Femur (tissue), 1 donor: ENCODE measurements at regions not wholly inside any gene's neighbourhood (a gene's known extent, or its start where the extent isn't known, plus 50 kb on each side); places are given as distances from the start of the nearest gene placed in this dataset.
"Not testable (repeated sequence)": the region's sequence is repeated elsewhere in the genome, so short reads cannot be mapped to it uniquely, and the experiment has no call there.

Experiments used
- DNase-seq: peaks from one replicate; pipeline ENCODE4 v3.0.0-alpha.2; 2017

GRCh38 chr11:134976551-134976950 is 564.5 kb upstream of the B3GAT1 start:
- peak; percentile 43 for DNase-seq

- DNase-seq = no peak
Measured at GRCh38 chr11:134975866-134976376, 563.9 kb upstream of the B3GAT1 start.

GRCh38 chr11:134973801-134974200 is 561.8 kb upstream of the B3GAT1 start:
- DNase-seq = no peak

- no peak for DNase-seq
Measured at GRCh38 chr11:134971381-134971780, 559.3 kb upstream of the B3GAT1 start.

GRCh38 chr11:134967746-134968145 is 555.7 kb upstream of the B3GAT1 start:
- no peak for DNase-seq

- not testable (repeated sequence) for DNase-seq
Measured at GRCh38 chr11:134961386-134961785, 549.3 kb upstream of the B3GAT1 start.

- DNase-seq = no peak
Measured at GRCh38 chr11:134958870-134959269, 546.8 kb upstream of the B3GAT1 start.

- DNase-seq = no peak
Measured at GRCh38 chr11:134958336-134958640, 546.2 kb upstream of the B3GAT1 start.

- DNase-seq = peak; percentile 27
Measured at GRCh38 chr11:134957540-134958335, 545.7 kb upstream of the B3GAT1 start.

- DNase-seq = no peak
Measured at GRCh38 chr11:134956450-134957210, 544.6 kb upstream of the B3GAT1 start.

- not testable (repeated sequence) for DNase-seq
Measured at GRCh38 chr11:134955970-134956369, 543.9 kb upstream of the B3GAT1 start.

- DNase-seq = no peak
Measured at GRCh38 chr11:134955281-134955680, 543.2 kb upstream of the B3GAT1 start.

- not testable (repeated sequence) for DNase-seq
Measured at GRCh38 chr11:134954456-134954855, 542.4 kb upstream of the B3GAT1 start.

- DNase-seq = not testable (repeated sequence)
Measured at GRCh38 chr11:134953417-134953970, 541.5 kb upstream of the B3GAT1 start.

- peak; percentile 53 for DNase-seq
Measured at GRCh38 chr11:134951305-134951700, 539.3 kb upstream of the B3GAT1 start.

GRCh38 chr11:134950692-134951304 is 538.8 kb upstream of the B3GAT1 start:
- no peak for DNase-seq

- DNase-seq = peak; percentile 26
Measured at GRCh38 chr11:134949121-134950090, 537.4 kb upstream of the B3GAT1 start.

GRCh38 chr11:134947556-134947955 is 535.5 kb upstream of the B3GAT1 start:
- no peak for DNase-seq

GRCh38 chr11:134945993-134946392 is 534.0 kb upstream of the B3GAT1 start:
- DNase-seq = no peak

- no peak for DNase-seq
Measured at GRCh38 chr11:134944986-134945385, 532.9 kb upstream of the B3GAT1 start.

GRCh38 chr11:134944131-134944530 is 532.1 kb upstream of the B3GAT1 start:
- DNase-seq = no peak

GRCh38 chr11:134943544-134943943 is 531.5 kb upstream of the B3GAT1 start:
- DNase-seq = no peak
